ENCODE measurements at regions not wholly inside any gene's neighbourhood (a gene's known extent, or its start where the extent isn't known, plus 50 kb on each side); places are given as distances from the start of the nearest gene placed in this dataset.
A peak's percentile ranks its signal among the peaks of the same experiment; 100 is the strongest.

- no peak overlapping the region for H3K4me3 ChIP-seq (ENCODE audit: low read depth, low read length)
- no peak for DNase-seq (ENCODE audit: low read depth)
- TF ChIP-seq, protein P1, sequence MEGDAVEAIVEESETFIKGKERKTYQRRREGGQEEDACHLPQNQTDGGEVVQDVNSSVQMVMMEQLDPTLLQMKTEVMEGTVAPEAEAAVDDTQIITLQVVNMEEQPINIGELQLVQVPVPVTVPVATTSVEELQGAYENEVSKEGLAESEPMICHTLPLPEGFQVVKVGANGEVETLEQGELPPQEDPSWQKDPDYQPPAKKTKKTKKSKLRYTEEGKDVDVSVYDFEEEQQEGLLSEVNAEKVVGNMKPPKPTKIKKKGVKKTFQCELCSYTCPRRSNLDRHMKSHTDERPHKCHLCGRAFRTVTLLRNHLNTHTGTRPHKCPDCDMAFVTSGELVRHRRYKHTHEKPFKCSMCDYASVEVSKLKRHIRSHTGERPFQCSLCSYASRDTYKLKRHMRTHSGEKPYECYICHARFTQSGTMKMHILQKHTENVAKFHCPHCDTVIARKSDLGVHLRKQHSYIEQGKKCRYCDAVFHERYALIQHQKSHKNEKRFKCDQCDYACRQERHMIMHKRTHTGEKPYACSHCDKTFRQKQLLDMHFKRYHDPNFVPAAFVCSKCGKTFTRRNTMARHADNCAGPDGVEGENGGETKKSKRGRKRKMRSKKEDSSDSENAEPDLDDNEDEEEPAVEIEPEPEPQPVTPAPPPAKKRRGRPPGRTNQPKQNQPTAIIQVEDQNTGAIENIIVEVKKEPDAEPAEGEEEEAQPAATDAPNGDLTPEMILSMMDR (IDR thresholded peaks at IDR 0.05; ENCODE audit: insufficient read depth, low read depth, low read length) = no peak
Measured at GRCh38 chr7:136053689-136054485, 76.7 kb upstream of the MTPN start.

GRCh38 chr7:136051203-136051928, 74.2 kb upstream of the MTPN start:
- DNase-seq (ENCODE audit: low read depth) = no peak
- no peak overlapping the region for H3K4me3 ChIP-seq (ENCODE audit: low read depth, low read length)
- TF ChIP-seq, protein P1 (IDR thresholded peaks at IDR 0.05; ENCODE audit: insufficient read depth, low read depth, low read length) = no peak

DNA sequence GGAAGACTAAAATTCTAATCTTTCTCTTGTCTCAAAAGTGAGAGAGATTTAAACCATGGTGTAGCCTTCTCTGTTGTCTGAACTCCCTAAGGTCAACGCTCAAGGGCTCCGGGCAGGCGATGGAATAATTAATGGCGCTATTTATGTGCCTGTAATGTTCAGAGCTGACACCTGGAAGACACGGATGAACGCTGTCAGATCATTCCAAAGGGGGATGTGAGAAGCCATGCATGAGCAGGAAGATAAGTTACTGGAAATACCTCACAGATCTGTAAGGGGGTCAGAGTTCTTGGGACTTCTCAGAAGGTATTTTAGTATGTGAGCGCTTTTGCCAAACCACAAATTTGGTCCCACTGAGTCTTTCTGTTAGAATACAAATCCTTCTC, 73.3 kb upstream of the MTPN start:
- no peak overlapping the region for H3K4me3 ChIP-seq (ENCODE audit: low read depth, low read length)
- DNase-seq (ENCODE audit: low read depth) = no peak
- TF ChIP-seq, protein P1 (IDR thresholded peaks at IDR 0.05; ENCODE audit: insufficient read depth, low read depth, low read length) = no peak

- no peak overlapping the region for H3K4me3 ChIP-seq (ENCODE audit: low read depth, low read length)
- TF ChIP-seq, protein P1 (IDR thresholded peaks at IDR 0.05; ENCODE audit: insufficient read depth, low read depth, low read length) = no peak
- peak; percentile 44 for DNase-seq (ENCODE audit: low read depth)
Measured at GRCh38 chr7:136049818-136050461, 72.8 kb upstream of the MTPN start.

GRCh38 chr7:136049117-136049516, 72.0 kb upstream of the MTPN start:
- TF ChIP-seq, protein P1 (IDR thresholded peaks at IDR 0.05; ENCODE audit: insufficient read depth, low read depth, low read length) = no peak
- DNase-seq (ENCODE audit: low read depth) = no peak
- H3K4me3 ChIP-seq (ENCODE audit: low read depth, low read length) = no peak overlapping the region

- H3K4me3 ChIP-seq (ENCODE audit: low read depth, low read length) = no peak overlapping the region
- DNase-seq (ENCODE audit: low read depth) = no peak
- TF ChIP-seq, protein P1 (IDR thresholded peaks at IDR 0.05; ENCODE audit: insufficient read depth, low read depth, low read length) = no peak
Measured at GRCh38 chr7:136046548-136046947, 69.4 kb upstream of the MTPN start.
